Kidney capillary endothelial cell (primary cell): ENCODE measurements at regions not wholly inside any gene's neighbourhood (a gene's known extent, or its start where the extent isn't known, plus 50 kb on each side); places are given as distances from the start of the nearest gene placed in this dataset.

Source experiments
- DNase-seq: peaks from one replicate; pipeline ENCODE4 v3.0.0-alpha.2; 2018; ENCODE audit warnings: low spot score

- no peak for DNase-seq
Observed at GRCh38 chr14:34038358-34039057, 87.6 kb upstream of the EGLN3 start.

DNA sequence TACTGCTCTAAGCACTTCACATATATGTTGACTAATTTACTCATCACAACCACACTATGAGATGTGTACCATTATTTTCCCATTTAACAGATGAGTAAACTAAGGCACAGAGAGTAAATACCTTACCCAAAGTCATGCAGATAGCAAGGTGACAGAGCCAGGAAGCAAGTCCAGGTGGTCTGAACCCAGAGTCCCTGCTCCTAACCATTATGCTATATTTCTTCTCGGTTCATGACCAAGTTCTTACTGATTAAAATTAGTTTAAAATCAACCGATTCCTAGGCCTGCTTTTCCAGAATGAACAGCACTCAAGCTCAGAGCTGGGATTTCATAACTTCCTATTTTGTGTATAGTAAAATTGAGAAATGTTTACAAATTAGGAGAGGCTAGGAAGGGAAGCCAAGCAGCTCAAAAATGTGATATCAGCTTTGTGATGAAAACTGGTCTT, 85.5 kb upstream of the EGLN3 start:
- DNase-seq, result no peak

- no peak for DNase-seq
Observed at GRCh38 chr14:34035934-34036250, 85.0 kb upstream of the EGLN3 start.

DNA sequence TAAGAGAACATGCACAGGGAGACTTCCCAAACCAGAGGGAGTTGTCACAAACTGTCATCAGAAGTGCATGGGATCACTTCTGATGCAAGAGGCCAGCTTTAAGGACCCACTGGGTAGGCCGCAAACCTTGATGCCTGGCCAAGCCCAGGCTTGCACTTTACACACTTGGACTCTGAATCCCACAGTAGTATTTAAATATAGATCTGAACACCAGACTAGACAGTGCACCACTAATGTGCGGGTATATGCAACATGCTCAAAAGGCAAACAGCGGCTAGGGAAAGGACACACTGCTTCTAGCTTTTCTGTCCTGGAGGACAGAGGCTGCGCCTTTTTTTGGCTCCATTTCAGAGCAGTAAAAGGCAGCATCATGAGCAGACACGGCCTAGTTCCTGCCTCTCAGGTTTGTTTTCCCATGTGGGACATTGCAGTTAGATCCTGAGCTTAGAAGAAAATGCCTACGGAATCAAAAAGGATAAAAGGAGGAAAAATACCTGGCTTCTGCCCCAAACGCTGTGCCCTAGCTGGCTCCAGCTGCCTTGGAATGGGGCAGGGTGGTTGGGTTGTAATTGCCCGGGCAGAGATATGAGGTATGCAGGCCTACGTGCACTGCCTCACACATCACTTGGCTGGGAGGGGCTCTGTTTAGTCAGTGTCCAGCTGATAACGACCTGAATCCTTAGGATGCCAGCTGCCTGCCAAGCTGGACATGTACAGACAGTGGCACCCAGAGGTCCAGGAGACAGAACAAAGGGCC, 84.5 kb upstream of the EGLN3 start:
- DNase-seq, result no peak

DNA sequence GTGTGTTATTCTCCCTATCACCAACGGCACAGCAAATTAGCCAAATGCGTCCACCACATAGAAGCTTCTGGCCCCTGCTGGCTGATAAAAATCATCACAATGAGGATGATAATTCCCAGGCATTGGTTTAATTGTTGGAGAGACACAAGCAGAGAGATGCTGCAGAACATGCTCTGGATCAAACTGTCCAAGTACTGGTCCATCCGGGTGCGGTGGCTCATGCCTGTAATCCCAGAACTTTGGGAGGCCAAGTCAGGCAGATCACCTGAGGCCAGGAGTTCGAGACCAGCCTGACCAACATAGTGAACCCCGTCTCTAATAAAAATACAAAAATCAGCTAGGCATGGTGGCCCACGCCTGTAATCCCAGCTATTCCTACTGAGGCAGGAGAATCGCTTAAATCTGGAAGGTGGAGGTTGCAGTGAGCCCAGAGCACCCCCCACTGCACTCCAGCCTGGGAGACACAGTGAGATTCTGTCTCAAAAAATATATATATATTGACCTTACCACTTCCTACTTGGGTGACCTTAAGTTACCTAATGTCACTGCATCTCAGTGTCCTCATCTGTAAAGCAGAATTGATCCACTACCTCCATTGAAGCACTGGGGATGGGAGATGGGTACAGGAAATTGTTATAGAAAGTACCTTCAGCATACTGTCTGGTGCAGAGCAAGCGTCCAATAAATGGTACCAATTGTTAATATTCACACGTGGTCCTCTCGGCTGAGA, 83.7 kb upstream of the EGLN3 start:
- no peak for DNase-seq

DNA sequence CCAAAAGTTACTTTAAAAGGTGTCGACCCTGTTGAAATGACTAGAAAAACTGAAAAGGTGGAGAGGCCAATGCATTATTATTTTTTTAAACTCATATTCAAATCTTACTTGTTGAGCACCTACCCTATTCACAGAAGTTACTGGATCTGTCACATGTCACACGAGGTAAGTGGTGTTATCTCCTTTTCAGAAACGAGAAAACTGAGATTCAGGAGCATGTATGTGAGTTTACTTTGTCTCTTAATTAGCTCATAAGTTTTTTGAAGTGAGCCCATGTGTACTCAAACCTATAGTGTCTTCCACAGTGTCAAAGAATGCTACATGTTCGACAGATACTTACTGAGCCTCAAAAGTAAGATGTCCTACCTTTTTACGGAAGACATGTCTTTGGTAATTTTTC, 81.8 kb upstream of the EGLN3 start:
- no peak for DNase-seq

- no peak for DNase-seq
Observed at GRCh38 chr14:34030864-34031263, 80.0 kb upstream of the EGLN3 start.

DNA sequence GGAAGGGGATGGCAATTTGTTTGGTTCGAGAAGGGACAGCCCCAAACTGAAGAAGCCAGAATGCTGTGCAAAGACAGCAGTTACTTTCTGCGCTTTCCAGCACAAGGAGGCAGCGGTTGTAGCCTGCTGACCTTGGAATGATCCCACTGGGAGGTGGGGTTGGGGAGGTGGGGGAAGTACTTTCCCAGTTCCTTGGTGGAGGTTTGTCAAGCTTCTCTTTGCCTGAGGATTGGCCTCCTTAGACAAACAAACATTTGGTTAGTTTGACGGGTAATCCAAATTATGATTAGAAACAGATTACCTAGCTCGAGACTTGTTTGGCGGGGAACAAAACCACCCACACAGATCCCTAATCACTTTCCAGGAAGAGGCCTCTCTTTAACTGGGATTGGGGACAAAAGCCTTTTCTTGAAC, 79.1 kb upstream of the EGLN3 start:
- no peak for DNase-seq

DNA sequence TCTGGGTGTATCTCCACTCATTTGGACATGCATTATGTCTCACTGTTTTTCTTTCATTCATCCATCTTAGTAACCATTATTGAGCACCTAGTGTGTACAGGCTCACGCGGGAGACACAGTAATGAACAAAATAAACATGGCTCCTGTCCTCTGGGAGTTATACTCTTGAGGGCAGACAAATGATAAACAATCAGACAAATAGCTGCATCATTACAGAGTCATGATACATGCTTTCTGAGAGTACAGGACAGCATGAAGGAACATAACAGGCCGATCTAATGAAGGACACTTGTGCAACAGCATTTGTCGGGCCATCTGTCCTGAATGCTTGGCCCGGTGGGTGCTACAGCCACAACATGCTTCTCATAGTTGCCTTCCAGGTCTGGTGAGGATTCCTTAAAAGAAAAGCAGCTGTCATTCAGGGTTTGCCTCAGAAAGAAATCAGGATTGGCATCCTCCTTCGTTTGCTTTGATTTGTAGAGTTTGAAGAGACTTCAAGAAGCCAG, 77.2 kb upstream of the EGLN3 start:
- DNase-seq, result no peak

DNA sequence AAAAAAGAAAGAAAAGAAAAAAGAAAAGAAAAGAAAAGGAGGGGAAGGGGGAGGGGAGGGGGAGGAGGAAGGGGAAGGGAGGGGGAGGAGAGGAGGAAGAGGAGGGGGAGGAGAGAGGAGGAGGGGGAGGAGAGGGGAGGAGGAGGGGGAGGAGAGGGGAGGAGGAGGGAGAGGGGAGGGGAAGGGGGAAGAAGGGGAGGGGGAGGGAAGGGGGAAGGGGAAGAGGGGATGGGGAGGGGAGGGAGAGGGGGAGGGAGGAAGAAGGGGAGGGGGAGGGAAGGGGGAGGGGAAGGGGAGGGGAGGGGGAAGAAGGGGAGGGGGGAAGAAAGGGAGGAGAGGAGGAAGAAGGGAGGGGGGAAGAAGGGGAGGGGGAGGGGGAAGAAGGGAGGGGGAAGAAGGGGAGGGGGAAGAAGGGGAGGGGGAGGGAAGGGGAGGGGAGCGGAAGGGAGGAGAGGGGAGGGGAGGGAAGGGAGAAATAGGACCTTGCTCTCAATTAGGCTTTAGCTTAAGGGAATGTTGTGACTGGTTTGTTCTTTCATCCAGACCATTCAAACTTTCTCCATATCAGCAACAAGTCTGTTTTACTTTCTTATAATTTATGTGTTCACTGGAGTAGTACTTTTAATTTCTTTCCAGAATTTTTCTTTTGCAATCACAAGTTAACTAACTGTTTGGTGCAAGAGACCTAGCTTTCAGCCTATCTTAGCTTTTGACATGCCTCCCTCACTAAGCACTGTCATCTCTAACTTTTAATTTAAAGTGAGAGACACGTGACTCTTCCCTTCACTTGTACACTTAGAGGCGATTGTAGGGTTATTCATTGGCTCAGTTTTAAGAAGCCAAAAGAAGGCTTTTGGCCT, 76.5 kb upstream of the EGLN3 start:
- DNase-seq, result no peak

GRCh38 chr14:34025325-34026017, 74.6 kb upstream of the EGLN3 start:
- no peak for DNase-seq

DNA sequence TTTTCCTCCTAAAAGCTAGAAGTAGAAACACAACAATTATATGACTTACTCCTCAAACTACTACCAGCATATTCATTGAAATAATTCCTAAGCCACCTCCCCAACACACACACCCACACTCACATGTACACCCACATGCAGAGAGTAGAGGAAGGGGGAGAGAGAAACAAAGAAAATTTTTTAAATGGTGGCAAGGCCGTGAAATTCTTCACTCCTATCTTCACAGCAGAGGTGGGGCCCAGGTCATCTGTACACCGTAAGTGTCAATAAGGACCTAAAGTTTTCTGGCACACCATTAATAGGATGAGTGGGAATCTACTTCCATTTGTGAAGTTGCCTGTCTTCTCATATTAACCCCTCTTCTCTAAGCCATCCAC, 73.9 kb upstream of the EGLN3 start:
- no peak for DNase-seq

DNA sequence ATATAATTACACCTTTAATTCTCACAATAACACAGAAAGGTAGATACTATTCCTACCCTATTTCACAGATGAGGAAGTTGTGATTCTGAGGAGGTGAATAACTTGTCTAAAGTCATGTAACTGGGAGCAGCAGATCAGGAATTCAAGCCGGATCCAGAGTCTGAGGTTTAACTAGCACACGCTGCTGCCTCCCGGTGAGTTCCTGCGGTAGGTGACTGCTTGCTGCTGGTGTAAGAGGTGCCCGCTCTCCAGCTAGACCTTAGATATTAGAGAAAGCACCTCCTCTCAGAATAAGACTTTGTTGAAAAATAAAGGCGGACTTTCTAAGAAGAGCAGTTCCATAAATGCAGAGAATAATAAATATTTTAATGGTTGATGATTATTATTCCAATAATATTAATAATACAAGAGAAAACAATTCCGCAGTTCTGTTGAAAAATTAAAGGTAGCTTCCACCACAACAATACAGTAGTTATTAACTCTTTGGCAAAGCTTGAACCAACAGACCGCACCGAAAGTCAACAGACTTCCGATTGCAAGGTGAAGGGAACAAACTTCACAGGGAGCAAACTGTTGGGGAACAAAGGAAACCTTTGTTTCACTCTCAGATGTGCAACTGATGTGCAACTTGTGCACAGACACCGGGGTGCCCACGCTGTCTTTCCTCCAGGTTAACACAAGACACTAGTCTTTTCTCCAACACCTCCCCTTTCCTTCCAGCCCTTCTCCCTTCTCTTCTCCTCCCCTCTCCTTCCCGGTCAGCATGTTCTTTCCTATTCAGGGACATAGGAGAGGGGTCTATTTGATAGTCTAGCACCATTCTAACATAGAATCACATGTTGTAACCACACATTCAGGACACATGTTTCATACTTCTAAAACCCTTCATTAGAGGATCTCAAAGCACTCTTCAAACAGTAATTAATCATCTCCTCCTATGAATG, 73.2 kb upstream of the EGLN3 start:
- DNase-seq, result no peak

GRCh38 chr14:34021096-34021495, 70.2 kb upstream of the EGLN3 start:
- DNase-seq, result no peak

DNA sequence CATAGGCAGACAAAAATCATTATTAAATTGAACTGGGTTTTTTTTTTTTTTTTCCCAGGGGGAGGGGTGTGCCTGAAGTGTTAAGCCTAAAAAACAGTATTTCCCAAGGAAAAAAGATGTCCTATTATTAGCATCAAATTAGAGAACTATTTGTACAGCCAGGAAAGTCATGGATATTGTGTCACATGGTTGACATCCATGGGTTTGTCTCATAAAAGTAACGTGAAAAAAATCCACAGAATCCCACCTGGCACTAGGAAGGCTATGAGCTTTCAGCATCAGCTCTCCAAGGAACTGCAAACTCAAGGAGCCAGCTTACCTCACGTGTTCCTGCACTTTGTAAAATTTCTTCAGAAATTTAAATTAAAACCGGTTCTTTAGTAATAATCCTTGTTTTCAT, 69.1 kb upstream of the EGLN3 start:
- no peak for DNase-seq

DNA sequence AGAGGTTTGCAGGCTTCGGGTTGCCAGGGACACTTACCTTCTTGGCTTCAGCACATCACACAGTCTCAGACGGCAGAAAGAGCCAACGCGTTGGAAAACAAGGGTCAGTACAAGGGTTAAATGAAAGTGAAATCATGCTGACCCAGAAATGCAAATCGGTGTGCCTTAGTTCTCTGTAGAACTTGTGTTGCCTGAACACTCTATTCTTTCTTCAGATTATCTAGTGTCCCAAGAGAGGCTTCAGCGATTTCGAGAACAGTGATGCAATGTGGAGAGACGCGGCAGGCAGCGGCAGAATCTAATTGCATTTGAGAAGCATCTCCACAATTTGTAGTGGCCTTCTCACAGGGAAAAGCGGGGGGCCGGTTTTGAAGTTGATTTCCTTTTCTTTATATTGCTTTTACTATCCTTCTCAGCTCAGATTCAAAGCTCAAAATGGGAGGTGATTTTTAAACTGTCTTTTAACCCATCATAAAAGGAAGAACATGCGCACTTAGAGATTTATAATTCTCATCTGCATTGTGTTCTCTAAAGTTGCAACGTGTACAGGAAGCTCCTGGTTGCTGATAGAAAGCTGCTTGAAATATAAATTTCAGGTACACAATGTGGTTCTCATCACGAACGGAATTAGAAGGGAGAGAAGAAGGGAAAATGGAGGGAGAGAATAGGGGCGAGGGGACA, 67.8 kb upstream of the EGLN3 start:
- no peak for DNase-seq

- no peak for DNase-seq
Observed at GRCh38 chr14:34018125-34018524, 67.3 kb upstream of the EGLN3 start.

- DNase-seq, result no peak
Observed at GRCh38 chr14:34015383-34015782, 64.5 kb upstream of the EGLN3 start.

GRCh38 chr14:34014936-34015335, 64.1 kb upstream of the EGLN3 start:
- DNase-seq, result no peak

- no peak for DNase-seq
Observed at GRCh38 chr14:34013721-34014060, 62.8 kb upstream of the EGLN3 start.
